HepG2 (cell line): ENCODE measurements at regions not wholly inside any gene's neighbourhood (a gene's known extent, or its start where the extent isn't known, plus 50 kb on each side); places are given as distances from the start of the nearest gene placed in this dataset.

ENCODE experiments used
- ATAC-seq: fragments of 200-7000 bp; cut with Tn5 transposase; 3 replicates; pipeline ENCODE4 v1.9.1; 2020; ENCODE audit warnings: mild to moderate bottlenecking, moderate library complexity
- BruUV-seq: library from RNA; stranded (reverse); fragments of 400-500 nt; replicated peaks from 2 replicates; lab custom pipeline; 2021; lab: Mats Ljungman, UMichigan
- CTCF ChIA-PET: fragments of 300-600 bp; formaldehyde crosslinking; extraction: SDS; loops from one replicate; lab custom pipeline; 2021; ENCODE audit warnings: low total read pairs, inconsistent platforms, low intra/inter-chr PET ratio; lab: Yijun Ruan, JAX
- POLR2A ChIA-PET: fragments of 350-600 bp; sonication (Branson Sonifier 250); formaldehyde crosslinking; loops from one replicate; lab custom pipeline; 2020; ENCODE audit warnings: antibody characterized with exemption, inconsistent platforms; lab: Yijun Ruan, JAX
- DNase-seq: peaks from one replicate; pipeline ENCODE4 v3.0.0-alpha.2; 2015; ENCODE audit warnings: low spot score
- FAIRE-seq: peaks from 3 replicates; lab custom pipeline; 2011; peaks lifted over from hg19 to GRCh38; lab: Jason Lieb, UNC
- H2AFZ ChIP-seq: one replicate; pipeline ENCODE4 v1.6.1; 2011; ENCODE audit warnings: low read length, inconsistent platforms
- H3K27ac ChIP-seq: fragments of 300-600 bp; 3 replicates; pipeline ENCODE4 v1.8.0; 2011; ENCODE audit warnings: mixed run types, mild to moderate bottlenecking, mixed read lengths, low read length, inconsistent platforms; ENCODE audit not compliant: insufficient read depth; ENCODE audit errors: extremely low read length
- H3K27me3 ChIP-seq, 2 experiments: fragments of 200-600 bp in 1 of 2; 2 replicates in 1 of 2; 3 replicates in 1 of 2; pipeline versions ENCODE4 v1.6.0 to v1.8.0; 2011; ENCODE audit warnings: low read length in 2 of 2, mild to moderate bottlenecking in 2 of 2, moderate library complexity in 2 of 2, inconsistent platforms in 1 of 2; ENCODE audit not compliant: insufficient read depth in 2 of 2, control insufficient read depth in 1 of 2
- H3K36me3 ChIP-seq, 2 experiments: fragments of 200-600 bp in 1 of 2; replicated peaks in 1 of 2; 2 replicates in 1 of 2; 3 replicates in 1 of 2; pipeline versions ENCODE4 v1.5.1 to v1.8.0; 2011; ENCODE audit warnings: low read length in 2 of 2, inconsistent platforms in 1 of 2; ENCODE audit not compliant: insufficient read depth in 2 of 2, control insufficient read depth in 1 of 2
- H3K4me1 ChIP-seq: 2 replicates; pipeline ENCODE4 v1.5.1; 2012; ENCODE audit warnings: low read length, inconsistent platforms; ENCODE audit not compliant: insufficient read depth
- H3K4me2 ChIP-seq: 2 replicates; pipeline ENCODE4 v1.6.0; 2011; ENCODE audit warnings: low read depth, low read length, inconsistent platforms
- H3K4me3 ChIP-seq, 3 experiments: fragments of 200-600 bp in 1 of 3; sonication (generic), shearing (Covaris generic) in 1 of 3; replicated peaks in 1 of 3; 2 replicates each; pipeline ENCODE4 v1.5.1; 2011 to 2016; ENCODE audit warnings: low read length in 3 of 3, inconsistent platforms in 2 of 3, low read depth in 2 of 3, mild to moderate bottlenecking in 2 of 3, control low read depth in 1 of 3, mixed read lengths in 1 of 3; ENCODE audit not compliant: insufficient read depth in 1 of 3
- H3K79me2 ChIP-seq: one replicate; pipeline ENCODE4 v1.6.1; 2011; ENCODE audit warnings: low read length, inconsistent platforms; ENCODE audit not compliant: insufficient read depth
- H3K9ac ChIP-seq: 2 replicates; pipeline ENCODE4 v1.6.0; 2011; ENCODE audit warnings: mild to moderate bottlenecking, low read depth, low read length, inconsistent platforms; ENCODE audit not compliant: insufficient read depth
- H3K9me3 ChIP-seq: 2 replicates; pipeline ENCODE4 v1.5.1; 2012; ENCODE audit warnings: mild to moderate bottlenecking, low read length
- H4K20me1 ChIP-seq: 2 replicates; pipeline ENCODE4 v1.6.0; 2011; ENCODE audit warnings: inconsistent platforms, mild to moderate bottlenecking, low read length, moderate library complexity; ENCODE audit not compliant: insufficient read depth
- GABPB1 ChIP-seq: IDR thresholded peaks from 2 replicates; pipeline ENCODE4 v1.6.1; 2016; ENCODE audit warnings: mild to moderate bottlenecking, missing genetic modification reagents, moderate library complexity, missing compliant biosample characterization
- REL ChIP-seq: sonication (generic); formaldehyde crosslinking; conservative IDR thresholded peaks from 2 replicates; pipeline ENCODE4 v1.8.0; 2022; ENCODE audit warnings: mild to moderate bottlenecking, missing genetic modification reagents, moderate library complexity
- SAFB2 ChIP-seq: sonication (generic); formaldehyde crosslinking; IDR thresholded peaks from 2 replicates; pipeline ENCODE4 v1.5.1; 2020; ENCODE audit warnings: missing genetic modification reagents, low read depth, mild to moderate bottlenecking, borderline replicate concordance
- SIN3A ChIP-seq: IDR thresholded peaks from 2 replicates; pipeline ENCODE4 v1.6.1; 2011; ENCODE audit warnings: low read depth, mild to moderate bottlenecking, control low read depth, low read length, borderline replicate concordance
- YEATS2 ChIP-seq: sonication (generic); formaldehyde crosslinking; IDR thresholded peaks from 2 replicates; pipeline ENCODE4 v1.4.0; 2020; ENCODE audit warnings: missing genetic modification reagents, borderline replicate concordance
- ZNF629 ChIP-seq: sonication (generic); formaldehyde crosslinking; conservative IDR thresholded peaks from 2 replicates; pipeline ENCODE4 v1.5.0; 2020; ENCODE audit warnings: missing genetic modification reagents
- ZNF709 ChIP-seq: sonication (generic); formaldehyde crosslinking; IDR thresholded peaks from 2 replicates; pipeline ENCODE4 v1.5.0; 2020; ENCODE audit warnings: mild to moderate bottlenecking, missing genetic modification reagents
- ZNF883 ChIP-seq: sonication (generic); formaldehyde crosslinking; IDR thresholded peaks from 2 replicates; pipeline ENCODE4 v1.5.1; 2020; ENCODE audit warnings: mild to moderate bottlenecking, missing genetic modification reagents; ENCODE audit errors: not compliant biosample characterization
- WGBS: methylation state at CpG from one replicate; pipeline ENCODE4 v1.1.6; 2017; ENCODE audit warnings: low lambda C conversion rate; 5-methylcytosine and 5-hydroxymethylcytosine counted together
- in situ Hi-C: cut with HindIII; loops from 2 replicates; pipeline ENCODE4 v1.10.0; 2017; ENCODE audit warnings: low pct_unique_long_range_greater_than_20kb; ENCODE audit not compliant: extremely low pct_ligation_motif_present
- intact Hi-C: fragments of 100-400 bp; cut with micrococcal nuclease; formaldehyde crosslinking; loops from one replicate; pipeline ENCODE4 v1.10.0; 2022; ENCODE audit not compliant: unreplicated experiment
- TF ChIP-seq, protein P1 (sequence below): sonication (generic); formaldehyde crosslinking; IDR thresholded peaks from 2 replicates; pipeline ENCODE4 v1.4.0; 2020; ENCODE audit warnings: missing genetic modification reagents
- TF ChIP-seq, protein P2 (sequence below): sonication (generic); formaldehyde crosslinking; IDR thresholded peaks from 2 replicates; pipeline ENCODE4 v1.8.1; 2023; ENCODE audit warnings: mild to moderate bottlenecking, missing genetic modification reagents, borderline replicate concordance
- TF ChIP-seq, protein P3 (sequence below): sonication (generic); formaldehyde crosslinking; conservative IDR thresholded peaks from 2 replicates; pipeline ENCODE4 v1.4.0; 2020; ENCODE audit warnings: missing genetic modification reagents
- TF ChIP-seq, protein P4 (sequence below): fragments of 450-650 bp; IDR thresholded peaks from 2 replicates; pipeline ENCODE4 v1.6.1; 2016
- TF ChIP-seq, protein P5 (sequence below): IDR thresholded peaks from 2 replicates; pipeline ENCODE4 v1.6.1; 2012; ENCODE audit warnings: inconsistent platforms

DNA sequence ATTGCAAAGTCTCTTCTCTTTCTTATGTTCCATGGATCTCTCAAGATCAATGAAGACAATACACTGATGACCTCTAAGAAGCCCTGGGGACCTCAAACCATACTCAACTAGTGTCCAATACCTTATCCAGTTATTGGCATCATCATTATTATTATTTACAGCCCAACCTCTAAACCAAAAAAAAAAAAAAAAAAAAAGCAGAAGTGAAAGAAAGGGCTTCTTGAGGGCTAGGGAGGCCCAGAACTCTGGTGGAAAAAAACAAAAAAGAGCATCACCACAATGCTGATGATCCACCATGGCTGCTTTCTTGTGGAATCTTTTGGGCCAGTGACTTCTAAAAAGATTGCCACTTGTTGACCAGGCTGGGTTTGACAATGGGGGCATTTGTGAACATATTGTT, 324.9 kb downstream of the LPIN1 start (continued):
- TF ChIP-seq, protein P1, sequence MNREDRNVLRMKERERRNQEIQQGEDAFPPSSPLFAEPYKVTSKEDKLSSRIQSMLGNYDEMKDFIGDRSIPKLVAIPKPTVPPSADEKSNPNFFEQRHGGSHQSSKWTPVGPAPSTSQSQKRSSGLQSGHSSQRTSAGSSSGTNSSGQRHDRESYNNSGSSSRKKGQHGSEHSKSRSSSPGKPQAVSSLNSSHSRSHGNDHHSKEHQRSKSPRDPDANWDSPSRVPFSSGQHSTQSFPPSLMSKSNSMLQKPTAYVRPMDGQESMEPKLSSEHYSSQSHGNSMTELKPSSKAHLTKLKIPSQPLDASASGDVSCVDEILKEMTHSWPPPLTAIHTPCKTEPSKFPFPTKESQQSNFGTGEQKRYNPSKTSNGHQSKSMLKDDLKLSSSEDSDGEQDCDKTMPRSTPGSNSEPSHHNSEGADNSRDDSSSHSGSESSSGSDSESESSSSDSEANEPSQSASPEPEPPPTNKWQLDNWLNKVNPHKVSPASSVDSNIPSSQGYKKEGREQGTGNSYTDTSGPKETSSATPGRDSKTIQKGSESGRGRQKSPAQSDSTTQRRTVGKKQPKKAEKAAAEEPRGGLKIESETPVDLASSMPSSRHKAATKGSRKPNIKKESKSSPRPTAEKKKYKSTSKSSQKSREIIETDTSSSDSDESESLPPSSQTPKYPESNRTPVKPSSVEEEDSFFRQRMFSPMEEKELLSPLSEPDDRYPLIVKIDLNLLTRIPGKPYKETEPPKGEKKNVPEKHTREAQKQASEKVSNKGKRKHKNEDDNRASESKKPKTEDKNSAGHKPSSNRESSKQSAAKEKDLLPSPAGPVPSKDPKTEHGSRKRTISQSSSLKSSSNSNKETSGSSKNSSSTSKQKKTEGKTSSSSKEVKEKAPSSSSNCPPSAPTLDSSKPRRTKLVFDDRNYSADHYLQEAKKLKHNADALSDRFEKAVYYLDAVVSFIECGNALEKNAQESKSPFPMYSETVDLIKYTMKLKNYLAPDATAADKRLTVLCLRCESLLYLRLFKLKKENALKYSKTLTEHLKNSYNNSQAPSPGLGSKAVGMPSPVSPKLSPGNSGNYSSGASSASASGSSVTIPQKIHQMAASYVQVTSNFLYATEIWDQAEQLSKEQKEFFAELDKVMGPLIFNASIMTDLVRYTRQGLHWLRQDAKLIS = no peak
- TF ChIP-seq ZNF709 (CRISPR knock-in tag) = no peak
- TF ChIP-seq YEATS2 = no peak
- no peak for TF ChIP-seq REL (CRISPR knock-in tag)
- no peak for TF ChIP-seq SAFB2 (CRISPR knock-in tag)

DNA sequence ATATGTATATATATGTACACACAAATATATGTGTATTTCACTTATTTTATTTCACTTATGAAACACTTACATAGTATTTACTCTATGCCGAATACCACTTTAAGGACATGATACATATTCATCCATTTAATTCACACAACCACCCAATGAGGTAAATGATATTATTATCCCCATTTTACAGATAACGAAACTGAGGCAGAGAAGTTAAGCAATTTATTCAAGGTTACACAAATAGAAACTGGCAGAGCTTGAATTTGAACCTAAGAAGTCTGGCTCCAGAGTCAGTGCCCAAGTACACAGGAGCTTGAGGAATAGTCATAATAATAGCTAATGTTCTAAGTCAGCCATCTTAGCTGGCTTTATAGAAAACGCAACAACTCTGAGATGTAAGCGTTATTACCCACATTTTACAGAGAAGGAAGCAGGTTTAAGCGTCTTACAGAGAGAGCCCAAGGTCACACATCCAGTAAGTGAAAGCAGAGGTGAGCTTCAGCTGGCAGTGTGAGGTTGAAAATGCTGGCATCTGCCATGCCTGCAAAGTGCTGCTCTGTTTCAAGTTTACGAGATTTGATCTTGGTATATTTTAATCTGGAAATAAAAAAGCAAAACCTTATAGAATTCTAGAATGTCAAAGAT, 326.9 kb downstream of the LPIN1 start:
- in situ Hi-C loops = no loop called here
- DNase-seq = no peak
- Histone ChIP-seq H3K4me2 (no peak overlapping the region), H3K27ac (no peak overlapping the region)
- TF ChIP-seq SIN3A (no peak), ZNF883 (no peak), ZNF629 (CRISPR knock-in tag) (0 out of 2 replicates have a peak, but pooled peaks have one; percentile 27), GABPB1 (CRISPR knock-in tag) (no peak)
- TF ChIP-seq, protein P2, sequence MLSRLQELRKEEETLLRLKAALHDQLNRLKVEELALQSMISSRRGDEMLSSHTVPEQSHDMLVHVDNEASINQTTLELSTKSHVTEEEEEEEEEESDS (CRISPR knock-in tag) = no peak
- TF ChIP-seq, protein P3, sequence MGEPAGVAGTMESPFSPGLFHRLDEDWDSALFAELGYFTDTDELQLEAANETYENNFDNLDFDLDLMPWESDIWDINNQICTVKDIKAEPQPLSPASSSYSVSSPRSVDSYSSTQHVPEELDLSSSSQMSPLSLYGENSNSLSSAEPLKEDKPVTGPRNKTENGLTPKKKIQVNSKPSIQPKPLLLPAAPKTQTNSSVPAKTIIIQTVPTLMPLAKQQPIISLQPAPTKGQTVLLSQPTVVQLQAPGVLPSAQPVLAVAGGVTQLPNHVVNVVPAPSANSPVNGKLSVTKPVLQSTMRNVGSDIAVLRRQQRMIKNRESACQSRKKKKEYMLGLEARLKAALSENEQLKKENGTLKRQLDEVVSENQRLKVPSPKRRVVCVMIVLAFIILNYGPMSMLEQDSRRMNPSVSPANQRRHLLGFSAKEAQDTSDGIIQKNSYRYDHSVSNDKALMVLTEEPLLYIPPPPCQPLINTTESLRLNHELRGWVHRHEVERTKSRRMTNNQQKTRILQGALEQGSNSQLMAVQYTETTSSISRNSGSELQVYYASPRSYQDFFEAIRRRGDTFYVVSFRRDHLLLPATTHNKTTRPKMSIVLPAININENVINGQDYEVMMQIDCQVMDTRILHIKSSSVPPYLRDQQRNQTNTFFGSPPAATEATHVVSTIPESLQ (CRISPR knock-in tag) = no peak
- TF ChIP-seq, protein P4, sequence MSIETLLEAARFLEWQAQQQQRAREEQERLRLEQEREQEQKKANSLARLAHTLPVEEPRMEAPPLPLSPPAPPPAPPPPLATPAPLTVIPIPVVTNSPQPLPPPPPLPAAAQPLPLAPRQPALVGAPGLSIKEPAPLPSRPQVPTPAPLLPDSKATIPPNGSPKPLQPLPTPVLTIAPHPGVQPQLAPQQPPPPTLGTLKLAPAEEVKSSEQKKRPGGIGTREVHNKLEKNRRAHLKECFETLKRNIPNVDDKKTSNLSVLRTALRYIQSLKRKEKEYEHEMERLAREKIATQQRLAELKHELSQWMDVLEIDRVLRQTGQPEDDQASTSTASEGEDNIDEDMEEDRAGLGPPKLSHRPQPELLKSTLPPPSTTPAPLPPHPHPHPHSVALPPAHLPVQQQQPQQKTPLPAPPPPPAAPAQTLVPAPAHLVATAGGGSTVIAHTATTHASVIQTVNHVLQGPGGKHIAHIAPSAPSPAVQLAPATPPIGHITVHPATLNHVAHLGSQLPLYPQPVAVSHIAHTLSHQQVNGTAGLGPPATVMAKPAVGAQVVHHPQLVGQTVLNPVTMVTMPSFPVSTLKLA = no peak
- TF ChIP-seq, protein P5, sequence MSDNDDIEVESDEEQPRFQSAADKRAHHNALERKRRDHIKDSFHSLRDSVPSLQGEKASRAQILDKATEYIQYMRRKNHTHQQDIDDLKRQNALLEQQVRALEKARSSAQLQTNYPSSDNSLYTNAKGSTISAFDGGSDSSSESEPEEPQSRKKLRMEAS = no peak
- TF ChIP-seq, all 625 proteins: peak for 1
- Histone ChIP-seq H3K79me2 (no peaks in the 10 kb centered on the region), H3K9me3 (no peaks in the 10 kb centered on the region), H2AFZ (no peak overlapping the region), H3K36me3 (no peaks in the 10 kb centered on the region), H3K4me3 (no peak overlapping the region), H3K4me1 (no peaks in the 10 kb centered on the region), H3K27me3 (no peaks in the 10 kb centered on the region), H4K20me1 (no peaks in the 10 kb centered on the region), H3K9ac (no peak overlapping the region)
- CTCF ChIA-PET = no interaction called here
- 6% methylated on average over 6 of the region's 6 CpGs for WGBS
- POLR2A ChIA-PET = no interaction called here
- FAIRE-seq (no peak), ATAC-seq (no peak)
- intact Hi-C loops = no loop called here
- no TSS peak for BruUV-seq
